ENCODE measurements at regions not wholly inside any gene's neighbourhood (a gene's known extent, or its start where the extent isn't known, plus 50 kb on each side); places are given as distances from the start of the nearest gene placed in this dataset.

GRCh38 chr5:121189342-121190305, 662.1 kb upstream of the FTMT start:
- Mint-ChIP-seq H3K36me3 (ENCODE audit: low read depth) (no peaks in the 10 kb centered on the region), H3K27me3 (no peaks in the 10 kb centered on the region), H3K27ac (no peak overlapping the region), H3K4me1 (no peaks in the 10 kb centered on the region), H3K9me3 (no peaks in the 10 kb centered on the region), H3K4me3 (no peak overlapping the region)
- ChIA-PET POLR2A (no interaction called here), CTCF (interaction anchor here (0.6 kb wide), 1 partner anchor 534 kb away, joined by 3 read pairs; no protein-coding TSS in a partner anchor)
- DNase-seq: no peak

DNA sequence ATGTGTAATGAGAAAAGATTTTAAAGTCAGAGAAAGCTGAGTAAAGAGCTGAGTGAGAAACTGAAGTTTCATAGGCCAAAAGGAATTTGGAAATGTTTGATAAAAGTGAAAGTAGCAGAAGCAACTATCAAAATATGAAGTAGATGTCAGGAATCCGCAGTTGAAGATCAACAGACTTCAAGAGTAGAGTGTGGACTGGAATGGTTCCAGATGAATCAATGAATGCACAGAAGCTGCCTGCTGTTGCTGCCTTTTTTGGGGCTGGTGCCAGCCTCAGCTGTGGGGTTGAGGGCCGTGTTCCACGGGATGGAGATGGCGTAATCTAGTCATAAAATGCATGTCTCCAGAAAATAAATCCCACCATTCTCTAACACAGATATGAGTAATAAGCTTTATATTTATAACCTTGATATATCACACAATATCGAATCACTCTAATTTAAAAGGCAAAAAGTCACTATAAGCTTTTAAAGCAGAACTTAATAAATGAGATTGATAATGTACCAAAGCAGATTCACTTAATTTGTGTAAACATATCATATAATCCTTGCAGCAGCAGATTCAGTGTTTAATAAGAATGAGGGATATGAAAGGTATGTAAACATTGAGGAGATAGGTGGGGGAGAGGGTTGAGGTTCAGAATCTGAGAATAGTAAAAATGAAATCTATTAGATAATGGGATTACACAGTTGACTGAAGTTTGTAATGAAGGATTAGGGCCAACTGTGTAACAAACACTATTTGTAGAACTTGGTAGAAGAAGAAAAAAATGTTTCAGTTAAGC, 652.3 kb upstream of the FTMT start:
- H3K4me1 Mint-ChIP-seq: no peaks in the 10 kb centered on the region
- no peaks in the 10 kb centered on the region for H3K36me3 Mint-ChIP-seq (ENCODE audit: low read depth)
- ChIA-PET POLR2A (no interaction called here), CTCF (no interaction called here)
- peaks cover 6% of the 10 kb centered on the region for H3K9me3 Mint-ChIP-seq
- no peak for DNase-seq
- H3K27ac Mint-ChIP-seq: no peak overlapping the region
- H3K4me3 Mint-ChIP-seq: no peak overlapping the region
- H3K27me3 Mint-ChIP-seq: no peaks in the 10 kb centered on the region

- ChIA-PET POLR2A (no interaction called here), CTCF (no interaction called here)
- Mint-ChIP-seq H3K9me3 (peaks cover 10% of the 10 kb centered on the region), H3K27me3 (no peaks in the 10 kb centered on the region), H3K4me3 (no peak overlapping the region), H3K27ac (no peak overlapping the region), H3K36me3 (ENCODE audit: low read depth) (no peaks in the 10 kb centered on the region), H3K4me1 (no peaks in the 10 kb centered on the region)
- DNase-seq: no peak
These were observed 633.6 kb upstream of the FTMT start for GRCh38 chr5:121218086-121218485.

DNA sequence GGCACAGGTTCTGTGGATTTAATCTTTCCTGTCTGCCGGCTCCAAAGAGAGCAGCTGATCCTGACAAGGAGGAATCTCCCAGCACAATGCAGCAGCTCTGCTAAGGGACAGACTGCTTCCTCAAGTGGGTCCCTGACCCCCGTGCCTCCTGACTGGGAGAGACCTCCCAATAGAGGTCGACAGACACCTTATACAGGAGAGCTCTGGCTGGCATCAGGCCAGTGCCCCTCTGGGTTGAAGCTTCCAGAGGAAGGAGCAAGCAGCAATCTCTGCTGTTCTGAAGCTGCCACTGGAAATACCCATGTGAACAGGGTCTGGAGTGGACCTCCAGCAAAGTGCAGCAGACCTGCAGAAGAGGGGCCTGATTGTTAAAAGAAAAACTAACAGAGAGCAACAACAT, 630.2 kb upstream of the FTMT start:
- Mint-ChIP-seq H3K9me3 (peaks cover 18% of the 10 kb centered on the region), H3K4me3 (no peak overlapping the region), H3K27me3 (no peaks in the 10 kb centered on the region), H3K4me1 (no peaks in the 10 kb centered on the region), H3K36me3 (ENCODE audit: low read depth) (no peaks in the 10 kb centered on the region), H3K27ac (no peak overlapping the region)
- POLR2A ChIA-PET: no interaction called here
- CTCF ChIA-PET: no interaction called here
- no peak for DNase-seq

DNA sequence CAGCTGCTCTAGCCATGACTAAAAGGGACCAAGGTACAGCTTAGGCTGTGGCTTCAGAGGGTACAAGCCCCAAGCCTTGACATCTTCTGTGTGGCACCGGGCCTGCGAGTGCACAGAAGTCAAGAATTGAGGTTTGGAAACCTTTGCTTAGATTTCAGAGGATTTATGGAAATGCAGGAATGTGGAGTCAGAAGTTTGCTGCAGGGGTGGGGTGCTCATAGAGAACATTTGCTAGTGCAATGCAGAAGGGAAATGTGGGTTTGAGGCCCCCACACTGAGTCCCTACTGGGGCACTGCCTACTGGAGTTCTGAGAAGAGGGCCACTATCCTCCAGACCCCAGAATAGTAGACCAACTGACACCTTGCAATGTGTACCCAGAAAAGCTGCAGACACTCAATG, 624.9 kb upstream of the FTMT start:
- POLR2A ChIA-PET: no interaction called here
- Mint-ChIP-seq H3K4me1 (no peaks in the 10 kb centered on the region), H3K27ac (no peak overlapping the region)

DNA sequence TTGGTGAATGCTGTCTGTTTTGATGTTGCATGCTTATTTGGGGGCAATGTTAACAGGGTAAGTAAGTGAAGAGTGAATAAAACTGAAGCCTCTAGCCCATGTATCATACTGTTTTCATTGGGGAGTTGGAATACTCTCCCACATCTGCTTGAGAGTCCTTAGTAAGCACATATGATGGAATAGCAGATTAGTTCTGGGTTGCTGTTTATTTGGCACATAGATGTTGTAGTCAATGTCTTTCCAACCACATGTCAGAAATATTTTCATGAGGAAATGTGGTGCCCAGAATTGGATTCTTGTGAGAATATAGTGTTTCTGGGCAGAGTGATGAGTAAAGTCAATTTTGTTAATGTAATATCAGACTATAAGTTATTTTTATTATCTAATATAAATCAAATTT, 611.7 kb upstream of the FTMT start:
- POLR2A ChIA-PET: no interaction called here
- H3K4me3 Mint-ChIP-seq: no peak overlapping the region
- H3K4me1 Mint-ChIP-seq: no peaks in the 10 kb centered on the region
- no peaks in the 10 kb centered on the region for H3K27me3 Mint-ChIP-seq
- no peaks in the 10 kb centered on the region for H3K36me3 Mint-ChIP-seq (ENCODE audit: low read depth)
- no peak overlapping the region for H3K27ac Mint-ChIP-seq
- DNase-seq: no peak
- H3K9me3 Mint-ChIP-seq: peaks cover 3% of the 10 kb centered on the region
- CTCF ChIA-PET: no interaction called here

More for the DNA sequence above, 624.9 kb upstream of the FTMT start:
- H3K4me3 Mint-ChIP-seq: no peak overlapping the region
- H3K27me3 Mint-ChIP-seq: no peaks in the 10 kb centered on the region
- no peak for DNase-seq
- no peaks in the 10 kb centered on the region for H3K36me3 Mint-ChIP-seq (ENCODE audit: low read depth)
- peaks cover 29% of the 10 kb centered on the region for H3K9me3 Mint-ChIP-seq
- CTCF ChIA-PET: no interaction called here

- POLR2A ChIA-PET: no interaction called here
These were observed 604.7 kb upstream of the FTMT start for GRCh38 chr5:121246971-121247370.

DNA sequence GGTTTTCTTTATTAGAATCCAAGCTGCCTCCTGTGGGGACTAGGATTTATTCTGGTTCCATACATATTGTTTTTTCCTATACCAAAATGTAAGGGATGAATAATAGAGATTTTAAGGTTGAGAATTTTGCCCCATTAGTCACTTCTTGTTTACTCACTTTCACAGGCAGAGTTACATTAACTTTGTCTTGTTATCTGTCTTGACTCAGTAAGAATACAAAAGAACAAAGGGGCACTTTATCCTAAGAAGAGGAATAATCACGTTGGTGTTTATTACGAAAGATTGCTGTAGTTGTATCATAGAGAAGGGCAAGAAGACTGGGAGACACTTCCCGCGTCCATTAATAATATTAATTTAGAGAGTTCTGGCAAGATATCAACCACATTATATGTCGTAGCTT, 599.7 kb upstream of the FTMT start:
- peaks cover 7% of the 10 kb centered on the region for H3K9me3 Mint-ChIP-seq
- ChIA-PET CTCF (no interaction called here), POLR2A (no interaction called here)
- no peak for DNase-seq
- H3K27ac Mint-ChIP-seq: no peak overlapping the region
- no peak overlapping the region for H3K4me3 Mint-ChIP-seq
- no peaks in the 10 kb centered on the region for H3K27me3 Mint-ChIP-seq
- no peaks in the 10 kb centered on the region for H3K4me1 Mint-ChIP-seq
- H3K36me3 Mint-ChIP-seq (ENCODE audit: low read depth): no peaks in the 10 kb centered on the region

More at GRCh38 chr5:121246971-121247370, 604.7 kb upstream of the FTMT start:
- CTCF ChIA-PET: no interaction called here
- H3K27me3 Mint-ChIP-seq: no peaks in the 10 kb centered on the region
- H3K27ac Mint-ChIP-seq: no peak overlapping the region
- no peaks in the 10 kb centered on the region for H3K36me3 Mint-ChIP-seq (ENCODE audit: low read depth)
- H3K4me3 Mint-ChIP-seq: no peak overlapping the region
- no peak for DNase-seq
- H3K4me1 Mint-ChIP-seq: no peaks in the 10 kb centered on the region
- peaks cover 5% of the 10 kb centered on the region for H3K9me3 Mint-ChIP-seq

- ChIA-PET POLR2A (no interaction called here), CTCF (no interaction called here)
- no peak overlapping the region for H3K27ac Mint-ChIP-seq
- peaks cover 10% of the 10 kb centered on the region for H3K9me3 Mint-ChIP-seq
- H3K4me1 Mint-ChIP-seq: no peaks in the 10 kb centered on the region
- H3K36me3 Mint-ChIP-seq (ENCODE audit: low read depth): no peaks in the 10 kb centered on the region
- DNase-seq: no peak
- no peaks in the 10 kb centered on the region for H3K27me3 Mint-ChIP-seq
- H3K4me3 Mint-ChIP-seq: no peak overlapping the region
These were observed 594.1 kb upstream of the FTMT start for GRCh38 chr5:121257621-121258020.

DNA sequence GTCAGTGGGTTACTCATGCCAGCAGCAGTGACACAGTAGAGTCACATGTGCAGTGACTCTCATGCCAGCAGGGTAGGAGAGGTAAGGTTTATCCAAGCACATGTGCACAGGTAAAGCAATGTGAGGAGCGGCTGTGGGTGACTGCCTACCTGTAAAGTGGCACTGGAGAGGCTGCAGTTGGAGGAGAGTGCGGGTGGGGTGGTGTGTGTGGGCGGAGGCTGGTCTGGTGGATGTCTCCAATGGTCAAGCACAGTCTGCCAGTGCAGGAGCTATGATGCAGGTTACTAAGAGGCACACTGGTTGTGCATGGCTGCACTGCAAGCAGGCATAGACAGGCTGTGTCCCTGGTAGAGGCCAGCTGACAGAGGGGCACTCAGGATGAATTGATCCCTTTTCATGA, 588.2 kb upstream of the FTMT start:
- ChIA-PET CTCF (no interaction called here), POLR2A (no interaction called here)
- no peak for DNase-seq
- Mint-ChIP-seq H3K27ac (no peak overlapping the region), H3K4me1 (no peaks in the 10 kb centered on the region), H3K36me3 (ENCODE audit: low read depth) (no peaks in the 10 kb centered on the region), H3K27me3 (no peaks in the 10 kb centered on the region), H3K9me3 (peaks cover 15% of the 10 kb centered on the region), H3K4me3 (no peak overlapping the region)

GRCh38 chr5:121264605-121265004, 587.1 kb upstream of the FTMT start:
- H3K9me3 Mint-ChIP-seq: peaks cover 15% of the 10 kb centered on the region
- ChIA-PET CTCF (no interaction called here), POLR2A (no interaction called here)
- no peaks in the 10 kb centered on the region for H3K36me3 Mint-ChIP-seq (ENCODE audit: low read depth)
- no peak for DNase-seq
- H3K4me3 Mint-ChIP-seq: no peak overlapping the region
- no peaks in the 10 kb centered on the region for H3K27me3 Mint-ChIP-seq
- no peak overlapping the region for H3K27ac Mint-ChIP-seq
- H3K4me1 Mint-ChIP-seq: no peaks in the 10 kb centered on the region

- Mint-ChIP-seq H3K27me3 (no peaks in the 10 kb centered on the region), H3K4me1 (no peaks in the 10 kb centered on the region), H3K9me3 (peaks cover 6% of the 10 kb centered on the region), H3K4me3 (no peak overlapping the region), H3K36me3 (ENCODE audit: low read depth) (no peaks in the 10 kb centered on the region), H3K27ac (no peak overlapping the region)
- POLR2A ChIA-PET: no interaction called here
- DNase-seq: no peak
- CTCF ChIA-PET: no interaction called here
These were observed 580.1 kb upstream of the FTMT start for GRCh38 chr5:121271546-121271945.

DNA sequence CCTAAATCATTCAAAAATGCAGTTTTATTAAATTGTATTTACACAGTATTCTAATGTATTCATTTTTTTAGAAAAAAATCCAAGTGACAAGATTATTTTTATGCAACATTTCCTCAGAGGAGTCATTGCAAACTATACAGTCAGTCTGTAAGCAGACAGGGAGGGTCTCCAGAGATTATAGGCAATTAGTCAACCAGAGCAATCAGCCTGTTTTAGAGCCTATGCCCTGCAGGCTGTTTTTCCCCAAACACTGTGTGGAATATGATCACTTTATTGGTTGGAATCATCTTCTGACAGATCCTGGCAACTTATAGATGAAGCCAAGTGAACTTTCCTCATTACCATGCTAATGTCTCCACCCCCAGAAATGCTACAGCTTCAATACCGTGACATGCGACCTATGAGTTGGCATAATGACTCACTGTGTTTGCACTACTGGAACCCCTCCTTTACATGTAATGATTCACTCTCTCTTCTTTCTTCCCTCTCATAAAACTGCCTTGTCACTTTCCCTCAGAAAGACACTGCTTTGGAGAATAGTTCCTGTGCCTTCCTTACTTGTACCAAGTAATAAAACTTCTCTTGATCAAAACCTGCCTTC, 577.7 kb upstream of the FTMT start:
- POLR2A ChIA-PET: no interaction called here
- no peaks in the 10 kb centered on the region for H3K36me3 Mint-ChIP-seq (ENCODE audit: low read depth)
- peaks cover 6% of the 10 kb centered on the region for H3K9me3 Mint-ChIP-seq
- H3K4me1 Mint-ChIP-seq: no peaks in the 10 kb centered on the region
- H3K27ac Mint-ChIP-seq: no peak overlapping the region
- DNase-seq: no peak
- CTCF ChIA-PET: no interaction called here
- H3K4me3 Mint-ChIP-seq: no peak overlapping the region
- H3K27me3 Mint-ChIP-seq: no peaks in the 10 kb centered on the region

Measured in activated CD4-positive, alpha-beta memory T cell treated with anti-CD3 and anti-CD28 coated beads, Interleukin-2, amount 10 ng/mL, durations not matched to agents 7 days and 5 days (primary cell).